ENCODE measurements at regions not wholly inside any gene's neighbourhood (a gene's known extent, or its start where the extent isn't known, plus 50 kb on each side); places are given as distances from the start of the nearest gene placed in this dataset.

DNA sequence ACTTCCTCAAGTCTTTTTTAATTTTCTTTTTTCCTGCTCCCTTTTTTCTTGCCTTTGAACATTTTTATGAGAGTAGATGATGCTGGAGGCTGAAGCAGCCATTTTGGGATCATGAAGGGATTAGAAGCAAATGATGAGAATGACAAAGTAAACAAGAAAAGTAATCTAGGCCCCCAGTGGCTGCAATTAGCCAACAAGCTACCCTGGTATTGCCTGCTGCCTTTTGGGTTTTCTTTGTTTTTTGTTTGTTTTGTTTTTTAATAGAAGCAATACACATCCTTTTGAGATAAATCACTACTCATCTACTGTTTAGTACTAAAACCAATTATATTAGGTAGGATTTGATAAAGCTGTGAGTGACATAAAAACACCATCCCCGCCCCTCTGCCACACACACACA is 280.7 kb upstream of the ADGRL2 start:
- intact Hi-C loops (cut with DNase I) = no loop called here
- DNase-seq (no peak), ATAC-seq (no peak)
- 73% methylated on average over 1 of the region's 1 CpG for WGBS (ENCODE audit: insufficient coverage, low coverage, low lambda C conversion rate, missing lambda C conversion rate)
- no peak for TF ChIP-seq POLR2A (IDR thresholded peaks at IDR 0.05)
- TF ChIP-seq, protein P1, sequence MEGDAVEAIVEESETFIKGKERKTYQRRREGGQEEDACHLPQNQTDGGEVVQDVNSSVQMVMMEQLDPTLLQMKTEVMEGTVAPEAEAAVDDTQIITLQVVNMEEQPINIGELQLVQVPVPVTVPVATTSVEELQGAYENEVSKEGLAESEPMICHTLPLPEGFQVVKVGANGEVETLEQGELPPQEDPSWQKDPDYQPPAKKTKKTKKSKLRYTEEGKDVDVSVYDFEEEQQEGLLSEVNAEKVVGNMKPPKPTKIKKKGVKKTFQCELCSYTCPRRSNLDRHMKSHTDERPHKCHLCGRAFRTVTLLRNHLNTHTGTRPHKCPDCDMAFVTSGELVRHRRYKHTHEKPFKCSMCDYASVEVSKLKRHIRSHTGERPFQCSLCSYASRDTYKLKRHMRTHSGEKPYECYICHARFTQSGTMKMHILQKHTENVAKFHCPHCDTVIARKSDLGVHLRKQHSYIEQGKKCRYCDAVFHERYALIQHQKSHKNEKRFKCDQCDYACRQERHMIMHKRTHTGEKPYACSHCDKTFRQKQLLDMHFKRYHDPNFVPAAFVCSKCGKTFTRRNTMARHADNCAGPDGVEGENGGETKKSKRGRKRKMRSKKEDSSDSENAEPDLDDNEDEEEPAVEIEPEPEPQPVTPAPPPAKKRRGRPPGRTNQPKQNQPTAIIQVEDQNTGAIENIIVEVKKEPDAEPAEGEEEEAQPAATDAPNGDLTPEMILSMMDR (IDR thresholded peaks at IDR 0.05) = no peak
- Histone ChIP-seq H3K9me3 (no peaks in the 10 kb centered on the region), H3K27me3 (no peaks in the 10 kb centered on the region), H3K4me3 (no peak overlapping the region), H3K27ac (no peak overlapping the region), H3K4me1 (no peaks in the 10 kb centered on the region), H3K36me3 (no peaks in the 10 kb centered on the region)

DNA sequence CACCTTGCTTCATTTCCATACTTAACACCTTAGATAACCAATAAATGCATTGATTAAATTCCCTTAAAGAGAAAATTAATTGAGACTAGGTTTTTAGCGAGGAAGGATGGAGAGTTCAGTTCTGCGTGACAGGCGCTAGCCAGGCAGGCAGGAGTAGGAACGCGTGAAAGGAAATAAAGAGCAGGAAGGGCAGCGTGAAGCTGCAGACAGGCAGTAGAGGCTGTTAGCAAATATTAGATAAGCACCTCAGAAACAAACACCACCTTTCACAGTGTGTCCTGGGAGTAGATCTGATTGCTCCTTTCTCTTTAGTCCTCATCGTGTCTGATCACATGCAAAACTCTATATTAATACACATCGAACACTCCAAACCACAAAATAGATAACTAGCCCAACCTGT is 282.7 kb upstream of the ADGRL2 start:
- no peaks in the 10 kb centered on the region for H3K36me3 ChIP-seq
- WGBS (ENCODE audit: insufficient coverage, low coverage, low lambda C conversion rate, missing lambda C conversion rate) = 11% methylated on average over 8 of the region's 8 CpGs
- DNase-seq (no peak), ATAC-seq (peak; percentile 40 to 63 (median 60))
- intact Hi-C loops (cut with DNase I) = no loop called here
- no peaks in the 10 kb centered on the region for H3K27me3 ChIP-seq
- TF ChIP-seq POLR2A (IDR thresholded peaks at IDR 0.05) = no peak
- TF ChIP-seq, protein P1 (IDR thresholded peaks at IDR 0.05) = no peak
- no peak overlapping the region for H3K4me3 ChIP-seq
- H3K4me1 ChIP-seq = no peaks in the 10 kb centered on the region
- no peak overlapping the region for H3K27ac ChIP-seq
- H3K9me3 ChIP-seq = peaks cover 0 to 2% (median 0%) of the 10 kb centered on the region in 4 donors

DNA sequence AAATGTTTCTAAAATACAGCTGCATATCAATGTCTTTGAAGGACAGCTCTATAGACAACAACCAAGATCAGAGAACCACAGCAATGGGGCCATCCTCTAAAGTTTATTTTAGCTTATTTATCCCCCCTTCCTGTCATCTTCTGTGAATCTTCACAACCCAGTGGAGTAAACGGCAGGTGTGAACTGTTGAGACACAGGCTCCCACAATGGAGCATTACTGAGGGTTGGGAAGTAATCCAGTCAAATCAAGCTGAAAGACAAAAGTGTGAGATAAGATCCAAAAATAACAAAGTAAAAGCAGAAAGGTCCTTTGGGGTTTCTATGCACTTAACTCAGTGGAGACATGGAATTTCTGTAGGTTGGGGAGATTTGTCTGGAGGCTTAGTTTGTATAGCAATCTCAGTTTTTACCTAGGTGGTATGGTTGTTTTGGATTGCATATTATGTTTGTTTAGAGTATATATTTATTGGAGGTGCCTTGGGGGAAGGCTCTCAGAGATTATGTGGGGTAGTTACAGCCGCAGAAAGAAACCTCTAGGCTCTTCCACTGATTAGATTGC is 286.9 kb upstream of the ADGRL2 start:
- no peak overlapping the region for H3K27ac ChIP-seq
- DNase-seq (no peak), ATAC-seq (no peak)
- no peak overlapping the region for H3K4me3 ChIP-seq
- H3K4me1 ChIP-seq = no peaks in the 10 kb centered on the region
- intact Hi-C loops (cut with DNase I) = no loop called here
- TF ChIP-seq POLR2A (IDR thresholded peaks at IDR 0.05) = no peak
- TF ChIP-seq, protein P1 (IDR thresholded peaks at IDR 0.05) = no peak
- H3K9me3 ChIP-seq = peaks cover 0 to 2% (median 0%) of the 10 kb centered on the region in 4 donors
- H3K27me3 ChIP-seq = no peaks in the 10 kb centered on the region
- WGBS (ENCODE audit: insufficient coverage, low coverage, low lambda C conversion rate, missing lambda C conversion rate) = 47% methylated on average over 2 of the region's 2 CpGs
- no peaks in the 10 kb centered on the region for H3K36me3 ChIP-seq

DNA sequence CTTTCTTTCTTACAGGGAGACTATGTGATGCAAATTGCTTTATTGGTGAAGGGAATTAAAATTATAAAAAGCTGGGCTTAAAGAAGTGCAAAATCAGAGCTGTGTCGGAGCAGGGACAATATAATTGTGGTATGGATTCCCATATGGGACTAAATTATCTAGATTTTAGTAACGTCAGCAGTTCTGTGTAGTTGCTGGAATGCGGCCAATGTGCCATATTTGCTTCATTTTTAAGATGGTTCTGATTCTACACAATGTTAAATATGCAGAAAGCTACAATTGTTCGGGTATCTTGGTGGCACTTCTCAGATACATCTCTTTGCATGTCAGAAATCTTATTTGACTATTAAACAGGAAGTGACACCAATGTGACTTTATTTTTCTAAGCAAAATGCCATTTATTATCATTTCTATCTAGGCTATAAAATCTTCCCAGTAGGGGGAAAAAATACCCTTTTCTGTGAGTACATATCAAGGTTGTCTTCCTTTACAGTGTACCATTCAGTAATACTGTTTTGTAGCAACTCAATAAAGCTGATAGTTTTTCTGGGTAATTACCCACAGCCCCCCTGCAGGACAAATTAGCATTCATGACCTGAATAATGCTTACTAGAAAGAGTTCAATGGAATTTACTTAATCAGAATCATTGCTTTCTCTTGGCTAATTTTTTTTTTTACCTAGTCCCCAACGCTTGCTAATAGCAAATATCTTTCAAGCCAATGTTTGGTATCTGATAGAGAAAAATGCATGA is 288.3 kb upstream of the ADGRL2 start:
- Histone ChIP-seq H3K4me1 (no peaks in the 10 kb centered on the region), H3K27ac (no peak overlapping the region), H3K9me3 (peaks cover 0 to 2% (median 0%) of the 10 kb centered on the region in 4 donors), H3K36me3 (no peaks in the 10 kb centered on the region), H3K4me3 (no peak overlapping the region), H3K27me3 (no peaks in the 10 kb centered on the region)
- intact Hi-C loops (cut with DNase I) = no loop called here
- 64% methylated on average over 5 of the region's 5 CpGs for WGBS (ENCODE audit: insufficient coverage, low coverage, low lambda C conversion rate, missing lambda C conversion rate)
- TF ChIP-seq, protein P1 (IDR thresholded peaks at IDR 0.05) = no peak
- no peak for TF ChIP-seq POLR2A (IDR thresholded peaks at IDR 0.05)
- ATAC-seq = no peak
- no peak for DNase-seq

Measured in right lobe of liver (tissue), 6 donors.